GM21576 (cell line): ENCODE measurements at regions not wholly inside any gene's neighbourhood (a gene's known extent, or its start where the extent isn't known, plus 50 kb on each side); places are given as distances from the start of the nearest gene placed in this dataset.

Experiments
- ATAC-seq: cut with Tn5 transposase; IDR thresholded peaks from one replicate; pipeline ENCODE4 v1.9.1; 2021; ENCODE audit warnings: mild to moderate bottlenecking, moderate library complexity; ENCODE audit not compliant: unreplicated experiment

DNA sequence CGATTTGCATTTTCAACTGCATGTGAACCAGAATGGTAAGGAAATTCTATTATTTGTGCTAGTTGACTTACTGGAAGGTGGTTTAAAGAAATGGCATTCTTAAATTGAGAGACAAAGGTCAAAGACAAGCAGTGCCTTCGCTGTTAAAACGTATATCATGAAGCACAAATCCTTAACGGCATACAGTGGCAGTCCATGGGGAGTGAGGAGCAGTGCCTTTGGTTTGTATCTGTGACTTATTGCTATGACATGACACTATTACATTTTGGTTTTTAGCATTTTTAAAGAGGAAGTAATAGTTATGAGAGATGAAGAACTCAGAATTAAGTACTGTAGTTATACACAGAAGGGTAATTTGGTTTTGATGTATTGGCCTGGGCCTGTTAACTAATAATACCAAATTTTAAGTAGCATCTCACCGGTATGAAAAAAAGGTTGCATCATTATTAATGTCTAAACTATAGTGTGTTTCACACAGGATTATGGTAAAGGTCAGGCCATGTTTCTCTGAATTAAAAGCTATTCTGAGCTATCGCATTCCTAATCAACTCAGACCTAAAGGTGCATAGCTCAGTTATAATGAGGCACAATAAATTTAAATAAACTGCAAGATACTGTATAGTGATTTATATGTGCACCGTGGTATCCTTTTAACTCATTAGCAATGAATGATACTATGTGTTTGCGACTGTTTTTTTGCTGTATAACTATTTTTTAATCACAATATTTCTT lies 339.8 kb upstream of the ARRDC3 start:
- no peak for ATAC-seq

DNA sequence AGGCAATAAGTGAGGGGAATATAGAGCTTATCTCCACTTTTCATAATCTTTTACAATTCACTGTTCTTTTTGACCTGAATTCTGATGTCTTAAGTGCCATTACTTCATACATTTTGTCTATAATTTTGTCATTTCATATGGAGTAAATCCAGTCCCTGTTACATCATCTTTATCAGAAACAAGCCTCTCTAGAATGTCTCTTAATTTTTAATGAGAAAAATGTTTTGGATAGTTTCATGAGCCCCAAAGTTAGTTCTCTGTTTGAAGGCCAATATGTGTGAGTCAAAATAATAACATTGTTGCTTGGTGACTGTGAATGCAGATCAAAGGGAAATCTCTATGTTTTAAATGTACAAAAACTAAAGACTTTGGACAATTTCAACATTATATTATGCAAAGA lies 329.6 kb upstream of the ARRDC3 start:
- ATAC-seq: no peak

DNA sequence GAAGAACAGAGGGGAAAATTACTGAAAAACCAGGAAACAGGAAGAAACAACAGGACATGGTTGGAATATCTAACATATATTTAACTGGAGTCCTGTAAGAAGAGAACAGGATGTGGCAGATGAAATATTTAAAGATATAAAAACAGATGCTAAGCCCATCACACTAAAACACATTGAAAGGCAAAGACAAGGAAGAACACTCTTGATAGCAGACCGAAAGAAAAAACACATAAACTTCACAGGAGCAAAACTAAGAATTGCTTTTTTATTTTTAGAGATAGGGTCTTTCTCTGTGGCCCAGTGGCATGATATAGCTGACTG lies 324.4 kb upstream of the ARRDC3 start:
- ATAC-seq: no peak

DNA sequence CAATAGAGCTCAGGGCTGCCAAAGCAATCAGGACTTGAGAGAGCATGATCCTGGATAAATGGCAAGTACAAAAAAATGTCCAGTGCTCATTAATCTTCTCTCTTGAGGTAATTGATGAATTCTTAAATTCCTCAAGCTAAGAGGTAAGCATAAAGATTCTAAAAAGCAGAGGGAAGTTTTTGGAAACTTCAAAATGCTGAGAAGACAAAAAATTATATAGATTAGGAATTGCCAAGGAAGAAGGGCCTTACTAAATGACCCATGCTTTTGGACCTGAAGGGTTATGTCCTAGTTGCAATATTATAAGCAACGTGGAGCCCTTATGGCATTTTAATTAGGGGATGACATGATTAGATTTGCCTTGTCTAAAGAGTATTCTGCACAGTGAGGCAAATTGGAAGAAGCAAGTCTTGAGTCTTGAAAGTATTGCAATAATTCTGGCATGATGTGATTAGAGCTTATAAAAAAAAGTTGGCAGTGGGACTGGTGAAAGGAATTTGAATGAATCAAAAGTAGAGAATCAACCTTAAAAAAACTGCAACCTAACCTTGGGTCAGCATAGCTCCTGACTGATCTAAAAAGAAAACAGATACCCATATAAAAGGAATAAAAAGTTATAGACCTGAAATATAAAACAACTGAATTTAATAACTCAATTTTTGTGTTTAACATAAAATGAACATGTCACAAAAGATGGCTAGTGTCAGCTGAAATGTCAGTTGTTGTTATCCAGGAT lies 323.8 kb upstream of the ARRDC3 start:
- no peak for ATAC-seq

DNA sequence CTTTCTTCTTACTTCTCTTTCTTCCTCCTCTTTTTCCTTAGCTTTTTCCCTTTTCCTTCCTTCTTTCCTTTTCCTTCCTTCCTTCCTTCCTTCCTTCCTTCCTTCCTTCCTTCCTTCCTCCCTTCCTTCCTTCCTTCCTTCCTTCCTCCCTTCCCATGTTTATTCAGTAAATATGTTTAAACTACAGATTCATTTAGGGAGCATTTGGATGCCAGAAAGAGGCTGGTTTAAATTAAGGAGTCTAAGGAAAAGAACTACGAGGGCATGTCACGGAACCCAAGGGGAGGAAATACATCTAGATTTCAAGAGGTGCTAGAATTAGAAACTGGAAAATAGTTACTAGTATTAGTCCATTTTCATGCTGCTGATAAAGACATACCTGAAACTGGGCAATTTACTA lies 320.0 kb upstream of the ARRDC3 start:
- ATAC-seq: no peak

DNA sequence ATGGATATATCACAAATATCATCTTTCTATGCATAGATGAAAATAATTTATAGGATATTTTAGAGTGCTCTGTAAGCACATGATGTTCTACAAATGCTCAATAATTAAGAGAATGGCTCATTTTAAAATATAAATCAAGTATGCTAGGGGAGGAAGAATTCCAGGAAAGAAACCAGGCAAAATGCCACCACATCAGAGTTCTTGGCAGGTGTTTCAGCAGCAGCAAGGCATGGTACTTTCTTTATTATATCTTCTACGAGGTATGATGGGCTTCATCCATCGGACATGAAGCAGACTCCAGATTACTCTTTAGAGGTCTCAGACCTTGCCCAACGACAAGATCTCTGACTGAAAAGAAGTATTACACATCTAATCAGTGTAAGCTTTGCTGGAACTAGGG lies 316.3 kb upstream of the ARRDC3 start:
- no peak for ATAC-seq

DNA sequence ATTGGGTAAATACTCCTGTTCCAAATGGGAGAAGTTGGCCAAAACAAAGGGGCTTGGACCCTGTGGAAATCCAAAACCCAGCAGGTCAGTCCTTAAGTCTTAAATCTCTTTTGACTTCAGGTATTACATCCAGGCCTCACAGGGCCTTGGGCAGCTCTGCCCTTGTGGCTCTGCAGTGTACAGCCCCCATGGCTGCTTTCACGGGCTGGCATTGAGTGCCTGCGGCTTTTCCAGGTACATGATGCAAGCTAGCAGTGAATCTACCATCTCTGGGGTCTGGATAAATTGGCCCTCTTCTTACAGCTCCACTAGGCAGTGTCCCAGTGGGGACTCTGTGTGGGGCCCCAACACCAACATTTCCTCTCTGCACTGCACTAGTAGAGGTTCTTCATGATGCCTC lies 308.5 kb upstream of the ARRDC3 start:
- no peak for ATAC-seq

DNA sequence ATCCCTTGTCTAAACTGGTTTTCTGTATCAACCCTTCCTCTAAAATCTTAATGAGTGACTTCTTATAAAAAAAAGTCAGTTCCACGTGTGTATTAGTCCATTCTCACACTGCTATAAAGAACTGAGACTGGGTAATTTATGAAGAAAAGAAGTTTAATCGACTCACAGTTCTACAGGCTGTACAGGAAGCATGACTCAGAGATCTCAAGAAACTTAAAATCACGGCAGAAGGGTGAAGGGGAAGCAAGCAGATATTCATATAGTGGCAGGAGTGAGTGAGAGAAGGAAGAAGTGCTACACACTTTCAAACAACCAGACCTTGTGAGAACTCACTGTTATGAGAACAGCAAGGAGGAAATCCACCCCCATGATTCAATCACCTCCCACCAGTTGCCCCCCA lies 307.8 kb upstream of the ARRDC3 start:
- no peak for ATAC-seq

DNA sequence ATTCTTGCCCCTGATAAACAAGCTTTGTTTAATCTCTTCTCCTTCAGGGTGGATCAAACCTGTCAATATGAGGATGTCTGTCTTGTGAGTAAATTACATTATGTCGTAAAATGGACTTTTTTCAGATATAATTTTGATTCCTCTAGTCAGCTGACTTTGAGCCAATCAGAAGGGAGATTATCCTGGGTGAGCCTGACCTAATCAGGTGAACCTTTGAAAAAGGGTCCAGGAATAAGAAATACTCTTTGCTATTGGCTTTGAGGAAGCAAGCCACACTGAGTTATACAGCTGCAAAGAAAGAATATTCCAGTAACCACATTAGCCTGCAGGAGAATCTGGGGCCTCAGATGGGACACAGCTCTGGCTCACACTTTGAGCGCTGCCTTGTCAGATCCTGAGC lies 304.3 kb upstream of the ARRDC3 start:
- ATAC-seq: no peak

DNA sequence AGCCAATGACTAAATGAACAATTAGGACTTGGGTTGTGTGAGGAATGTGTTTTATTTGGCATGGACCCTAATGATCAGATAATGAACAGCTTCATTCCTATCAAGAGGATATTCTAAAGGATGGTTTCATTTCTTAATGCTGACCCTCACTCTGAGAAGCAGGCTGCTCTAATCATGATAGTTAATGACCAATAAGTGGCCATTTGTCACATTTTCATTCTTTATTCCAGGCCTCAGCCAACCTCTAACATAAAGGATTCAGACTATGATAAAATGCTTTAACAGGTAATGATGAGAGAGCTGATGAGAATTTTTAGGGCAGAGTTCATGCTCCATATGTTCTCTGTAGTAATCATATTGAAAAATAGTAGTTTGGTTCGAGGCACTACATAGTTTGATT lies 301.5 kb upstream of the ARRDC3 start:
- ATAC-seq: no peak

DNA sequence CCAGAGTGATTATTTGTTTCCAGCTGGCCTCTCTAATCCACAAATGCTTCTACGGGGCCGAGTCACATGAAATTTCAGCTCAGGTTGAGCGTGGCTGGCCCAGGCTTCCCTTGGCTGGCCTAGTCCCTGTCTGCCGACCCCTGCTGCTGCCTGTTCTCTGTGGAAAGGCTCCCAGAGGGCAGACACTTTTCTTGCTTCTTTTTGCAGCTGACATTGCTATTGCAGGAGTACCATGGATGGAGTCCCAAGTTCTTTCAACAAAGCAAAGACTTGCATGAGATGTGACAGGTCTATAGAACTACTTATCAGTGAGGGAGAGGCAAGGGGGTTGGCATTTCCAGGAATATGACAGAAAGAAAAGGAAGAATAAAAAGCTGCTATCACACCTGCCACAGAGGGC lies 287.4 kb upstream of the ARRDC3 start:
- no peak for ATAC-seq

DNA sequence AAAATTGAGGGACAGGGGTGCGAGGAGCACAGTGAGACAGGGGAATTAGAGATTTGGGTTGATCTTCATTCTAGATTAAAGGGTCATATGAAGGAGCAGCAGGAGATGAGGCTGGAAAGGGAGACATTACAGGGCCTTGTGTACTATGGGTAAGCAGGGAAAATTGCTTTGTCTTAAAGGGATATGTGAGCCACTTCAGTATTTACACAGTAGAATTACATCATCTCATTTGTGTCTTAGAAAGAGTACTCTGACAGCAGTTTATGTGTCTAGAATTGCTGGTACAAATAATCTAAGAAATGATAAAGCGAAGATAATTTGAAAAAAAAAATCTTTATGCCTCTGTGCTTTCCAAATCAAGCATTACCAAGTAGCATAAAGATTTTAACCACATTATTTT lies 287.0 kb upstream of the ARRDC3 start:
- no peak for ATAC-seq

DNA sequence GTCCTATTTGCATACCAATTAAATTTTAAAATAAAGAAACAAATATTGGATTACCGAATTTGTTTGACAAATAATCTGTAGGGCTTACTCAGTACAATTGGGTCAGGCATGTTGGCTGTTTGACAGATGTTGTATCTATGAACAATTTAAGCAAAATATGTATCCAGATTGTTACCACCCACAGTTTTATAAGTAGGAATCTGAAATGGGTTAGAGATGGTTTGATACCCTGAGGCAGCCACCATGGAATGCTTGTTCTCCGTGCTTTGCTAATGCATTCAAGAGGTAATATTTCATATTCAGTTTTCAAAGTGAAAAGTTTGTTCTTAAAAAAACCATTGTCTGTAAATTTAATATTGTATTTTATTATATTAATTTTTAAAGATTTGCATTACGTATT lies 285.1 kb upstream of the ARRDC3 start:
- no peak for ATAC-seq

DNA sequence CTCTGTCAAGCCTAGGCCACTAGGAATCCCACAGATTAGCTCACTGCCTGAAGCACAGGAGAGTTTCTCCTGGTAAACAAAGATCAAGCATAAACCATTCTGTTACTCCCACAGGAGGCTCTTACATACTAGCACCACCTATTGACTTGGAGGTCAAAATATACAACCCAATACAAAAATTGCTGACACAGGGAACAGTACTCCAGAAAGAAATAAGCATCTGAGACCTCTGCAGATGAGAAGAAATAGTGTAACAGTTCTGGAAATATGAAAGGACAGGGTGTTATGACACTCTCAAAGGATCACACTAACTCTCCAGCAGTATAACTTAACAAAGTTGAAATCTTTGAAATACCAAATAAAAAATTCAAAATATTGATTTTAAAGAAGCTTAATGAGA lies 269.6 kb upstream of the ARRDC3 start:
- no peak for ATAC-seq

DNA sequence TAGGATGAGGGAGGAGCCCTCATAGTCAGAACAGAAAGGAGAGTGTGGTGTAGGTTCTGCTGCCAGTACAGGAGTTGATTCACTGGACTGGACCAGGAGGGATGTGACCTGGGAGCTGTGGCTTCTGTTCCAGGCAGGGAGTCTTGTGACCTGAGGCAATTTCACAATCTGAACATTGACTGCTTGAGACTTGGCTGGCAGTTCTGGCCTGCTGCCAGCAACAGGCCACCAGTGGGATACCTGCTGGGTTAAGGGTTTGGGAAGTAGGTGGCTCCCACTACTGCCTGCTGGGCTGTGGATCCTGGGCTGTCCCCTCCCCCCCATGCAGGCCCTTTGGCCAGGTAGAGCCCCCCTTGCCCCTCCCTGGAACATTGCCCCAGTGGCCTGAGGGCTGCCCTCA lies 268.6 kb upstream of the ARRDC3 start:
- no peak for ATAC-seq

DNA sequence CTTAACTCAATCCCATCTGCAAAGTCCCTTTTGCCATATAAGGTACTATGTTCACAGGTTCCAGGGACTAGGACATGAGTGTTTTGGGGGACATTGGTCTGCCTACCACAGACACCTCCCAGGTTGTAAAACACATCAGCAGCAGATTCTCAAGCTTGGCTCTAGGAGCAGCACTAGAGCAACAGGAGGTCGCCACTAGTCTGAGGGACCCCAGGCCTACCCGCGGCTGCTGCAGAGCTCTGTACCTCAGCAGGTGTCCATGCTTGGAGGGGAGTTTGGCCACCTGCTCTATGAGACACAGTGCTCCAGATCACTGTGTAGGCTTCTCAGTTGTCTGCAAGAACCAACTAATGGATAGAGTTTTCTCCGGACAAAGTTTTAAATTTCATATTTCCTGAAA lies 262.2 kb upstream of the ARRDC3 start:
- ATAC-seq: no peak

DNA sequence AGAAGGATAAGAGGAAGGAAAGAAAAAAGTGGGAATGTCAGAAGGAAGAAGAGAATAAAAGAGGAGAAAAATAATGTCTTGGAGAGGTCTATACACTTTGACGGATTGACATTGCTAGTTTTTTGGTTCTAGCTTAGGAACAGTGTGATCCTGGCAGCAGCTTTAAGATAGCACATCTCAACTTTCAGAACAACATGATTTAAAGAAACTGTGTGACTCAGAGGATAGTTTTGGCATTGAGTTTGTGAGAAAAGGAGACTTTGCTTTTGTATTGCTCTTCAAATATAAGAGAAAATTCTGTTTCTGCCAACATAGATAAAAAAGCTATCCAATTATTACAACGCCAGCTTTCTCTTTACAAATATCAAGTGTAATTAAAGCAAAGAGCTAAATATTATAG lies 260.7 kb upstream of the ARRDC3 start:
- no peak for ATAC-seq

DNA sequence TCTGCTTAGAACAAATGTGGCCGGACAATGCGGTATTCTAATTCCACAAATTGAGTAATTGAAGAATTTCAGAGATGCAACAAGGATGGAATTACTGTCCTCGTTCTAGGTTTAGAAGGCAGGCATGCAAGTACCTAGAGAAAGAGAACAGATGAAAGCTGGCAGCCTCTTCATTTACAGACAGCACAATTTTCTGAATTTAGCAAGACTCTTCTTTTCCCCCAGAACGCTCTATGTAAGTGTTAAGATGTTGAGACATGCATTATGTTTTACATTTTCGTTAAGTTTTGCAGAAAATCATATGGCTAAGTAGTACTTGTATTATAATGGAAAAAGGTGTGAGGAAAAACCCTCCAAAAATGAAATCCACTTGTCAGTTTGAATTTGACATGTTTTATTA lies 259.5 kb upstream of the ARRDC3 start:
- ATAC-seq: no peak

DNA sequence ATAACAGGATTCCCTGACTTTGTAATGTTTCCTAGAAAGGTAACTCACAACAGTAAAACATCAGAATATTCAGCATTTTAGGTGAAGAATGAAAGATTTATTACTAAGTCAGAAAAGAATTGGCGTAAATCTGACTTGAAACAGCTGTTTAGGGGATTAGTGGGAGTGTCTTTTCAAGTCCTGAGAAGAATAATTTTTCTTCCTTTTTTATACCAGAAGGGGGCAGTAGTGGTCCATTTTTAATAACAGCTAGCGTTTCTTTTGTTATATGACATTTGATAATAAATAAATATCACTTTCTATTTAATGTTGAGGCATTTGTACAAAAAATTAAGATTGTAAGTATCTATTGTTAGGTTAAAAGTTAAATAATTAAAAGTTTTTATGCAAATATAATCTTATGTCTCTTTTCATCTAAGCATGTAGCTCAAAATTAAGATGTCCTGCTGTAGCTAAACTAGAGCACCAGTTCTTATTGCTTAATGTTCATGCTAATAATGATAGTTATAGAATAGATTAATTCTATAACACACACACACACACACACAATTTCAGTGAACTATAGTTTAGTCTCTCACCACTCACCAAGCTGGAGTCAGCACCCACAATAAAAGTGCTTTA lies 258.7 kb upstream of the ARRDC3 start:
- peak; percentile 47 for ATAC-seq

DNA sequence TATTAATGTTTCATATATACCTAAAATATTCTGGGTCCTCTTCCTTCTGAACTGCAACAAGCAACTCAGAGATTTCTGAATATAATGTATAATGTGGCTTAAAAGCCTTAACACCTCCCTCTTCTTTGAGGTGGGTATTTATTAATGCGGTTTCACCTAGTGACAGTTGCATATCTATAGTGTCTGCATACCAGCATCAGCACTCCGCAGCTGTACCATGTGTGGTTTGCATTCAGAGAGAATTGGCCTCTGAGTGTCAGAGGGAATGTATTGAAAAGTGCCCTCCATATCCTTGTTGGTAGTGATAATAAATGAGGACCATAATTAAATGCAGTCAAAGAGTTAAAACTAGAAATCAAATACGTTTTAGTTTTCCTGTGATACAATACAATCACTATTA lies 256.6 kb upstream of the ARRDC3 start:
- no peak for ATAC-seq

DNA sequence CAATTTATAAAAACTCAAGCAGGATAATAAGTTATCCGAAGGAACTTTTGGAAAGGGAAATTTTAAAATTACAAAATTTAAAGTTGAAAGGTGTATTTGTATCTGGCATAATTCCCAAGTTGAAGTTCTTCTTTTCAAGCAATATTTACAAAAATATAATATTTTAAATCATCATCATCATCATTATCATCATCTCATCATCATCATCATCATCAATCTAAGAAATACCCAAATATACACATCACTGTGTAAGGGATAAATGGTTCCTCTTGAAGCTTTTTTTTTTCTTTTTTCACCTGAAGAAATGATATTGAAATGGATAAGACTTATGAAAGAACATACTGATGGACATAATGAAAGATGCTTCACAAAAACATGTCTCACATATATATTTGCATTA lies 254.9 kb upstream of the ARRDC3 start:
- no peak for ATAC-seq

DNA sequence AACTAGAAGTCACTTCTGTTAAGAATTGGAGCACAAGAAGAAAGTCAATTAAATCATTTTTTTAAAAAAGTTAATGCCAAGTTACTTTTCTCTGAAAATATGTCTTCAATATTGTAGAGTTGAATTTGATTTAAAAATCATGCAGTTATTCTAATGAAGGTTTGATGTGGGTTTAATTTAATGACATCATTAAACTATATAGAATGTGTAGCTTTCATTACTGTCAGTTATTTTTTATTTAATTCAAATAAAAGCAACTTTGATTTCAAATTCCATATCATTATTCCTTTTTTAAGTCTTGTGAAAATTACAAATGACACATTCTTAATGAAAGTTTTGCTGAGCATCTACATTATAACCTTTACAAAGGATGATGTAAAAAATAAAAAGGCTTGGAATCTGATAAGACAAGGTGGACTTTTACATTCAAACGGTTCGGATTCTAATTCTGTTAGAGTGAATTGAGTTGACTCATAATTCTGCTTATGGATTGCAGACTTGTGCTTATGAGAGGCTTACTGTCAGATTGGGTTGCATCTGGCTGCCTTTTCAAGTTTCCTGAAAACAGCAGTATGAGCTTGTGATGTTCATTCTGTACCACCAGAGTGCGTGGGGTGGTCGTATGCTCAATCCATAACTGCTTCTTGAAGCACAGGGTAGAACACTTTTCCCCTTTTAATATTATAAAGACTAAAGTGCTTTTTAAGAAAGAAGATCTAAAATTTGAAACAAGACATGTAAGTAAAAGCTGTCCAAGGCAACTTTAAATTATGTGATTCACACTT lies 253.0 kb upstream of the ARRDC3 start:
- ATAC-seq: no peak
